ENCODE measurements at regions not wholly inside any gene's neighbourhood (a gene's known extent, or its start where the extent isn't known, plus 50 kb on each side); places are given as distances from the start of the nearest gene placed in this dataset.

DNA sequence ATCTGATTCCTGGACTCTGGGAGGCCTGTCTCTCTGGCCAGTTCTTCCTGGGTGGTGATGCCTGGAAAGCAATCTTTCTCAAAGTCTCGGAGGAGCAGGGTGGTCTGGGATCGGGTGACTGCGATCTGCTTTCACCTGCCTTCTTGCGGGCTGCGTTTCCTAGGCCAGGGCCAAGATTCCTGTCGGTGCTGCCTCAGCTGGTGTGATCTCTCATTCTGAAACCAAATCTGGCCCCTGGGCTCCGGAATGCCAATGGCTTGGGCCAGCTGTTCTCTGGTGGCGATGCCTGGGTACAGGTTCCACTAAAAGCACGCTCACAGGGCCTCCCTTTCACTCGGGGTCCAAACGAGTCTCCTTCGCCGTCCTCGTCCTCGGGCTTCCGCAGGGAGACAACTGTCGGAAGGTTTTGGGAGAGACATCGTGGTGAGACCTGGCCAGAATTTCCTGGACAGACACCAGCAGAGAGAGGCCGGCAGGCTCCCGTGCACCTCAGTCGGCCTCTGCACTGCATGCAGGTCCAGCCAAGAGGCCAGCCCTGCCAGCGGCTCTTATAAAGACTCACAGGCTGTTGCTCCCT is 187.1 kb downstream of the ALG10 start:
- no peak overlapping the region for H3K4me3 ChIP-seq (ENCODE audit: low read length)
- no peaks in the 10 kb centered on the region for H3K36me3 ChIP-seq (ENCODE audit: control insufficient read depth, insufficient read depth, low read length)
- 79% methylated on average over 19 of the region's 22 CpGs for WGBS (ENCODE audit: insufficient coverage)
- no peaks in the 10 kb centered on the region for H3K4me1 ChIP-seq (ENCODE audit: control insufficient read depth, insufficient read depth, low read length)
- no peak for DNase-seq
- H3K27me3 ChIP-seq (ENCODE audit: control insufficient read depth, insufficient read depth, low read length): no peaks in the 10 kb centered on the region
- no peak overlapping the region for H3K27ac ChIP-seq (ENCODE audit: low read length)
- H3K9me3 ChIP-seq (replicated peaks; ENCODE audit: control insufficient read depth, low read depth, low read length): peaks cover 70% of the 10 kb centered on the region

DNA sequence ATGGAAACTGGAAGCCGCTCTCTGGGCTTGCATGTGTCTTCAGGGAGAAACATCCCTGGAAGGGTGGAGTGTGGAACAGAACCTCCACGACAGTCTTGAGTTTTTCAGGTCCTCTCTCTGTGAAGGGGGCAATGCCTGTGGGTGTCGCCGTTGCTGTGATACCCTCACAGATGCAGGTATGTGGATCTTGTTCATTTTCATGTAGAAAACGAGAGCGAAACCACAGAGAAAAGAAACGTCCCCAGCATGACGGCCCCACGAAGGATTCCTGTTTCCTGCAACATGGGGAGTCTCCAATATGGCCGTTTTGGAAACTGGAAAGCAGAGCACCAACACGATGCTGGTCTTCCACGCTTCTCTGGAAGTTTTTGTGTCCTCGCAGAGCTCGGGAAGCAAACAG is 187.9 kb downstream of the ALG10 start:
- WGBS (ENCODE audit: insufficient coverage): 77% methylated on average over 13 of the region's 14 CpGs
- Histone ChIP-seq H3K4me3 (ENCODE audit: low read length) (no peak overlapping the region), H3K36me3 (ENCODE audit: control insufficient read depth, insufficient read depth, low read length) (no peaks in the 10 kb centered on the region), H3K9me3 (replicated peaks; ENCODE audit: control insufficient read depth, low read depth, low read length) (peaks cover 63% of the 10 kb centered on the region), H3K27ac (ENCODE audit: low read length) (no peak overlapping the region), H3K27me3 (ENCODE audit: control insufficient read depth, insufficient read depth, low read length) (no peaks in the 10 kb centered on the region), H3K4me1 (ENCODE audit: control insufficient read depth, insufficient read depth, low read length) (no peaks in the 10 kb centered on the region)
- no peak for DNase-seq

DNA sequence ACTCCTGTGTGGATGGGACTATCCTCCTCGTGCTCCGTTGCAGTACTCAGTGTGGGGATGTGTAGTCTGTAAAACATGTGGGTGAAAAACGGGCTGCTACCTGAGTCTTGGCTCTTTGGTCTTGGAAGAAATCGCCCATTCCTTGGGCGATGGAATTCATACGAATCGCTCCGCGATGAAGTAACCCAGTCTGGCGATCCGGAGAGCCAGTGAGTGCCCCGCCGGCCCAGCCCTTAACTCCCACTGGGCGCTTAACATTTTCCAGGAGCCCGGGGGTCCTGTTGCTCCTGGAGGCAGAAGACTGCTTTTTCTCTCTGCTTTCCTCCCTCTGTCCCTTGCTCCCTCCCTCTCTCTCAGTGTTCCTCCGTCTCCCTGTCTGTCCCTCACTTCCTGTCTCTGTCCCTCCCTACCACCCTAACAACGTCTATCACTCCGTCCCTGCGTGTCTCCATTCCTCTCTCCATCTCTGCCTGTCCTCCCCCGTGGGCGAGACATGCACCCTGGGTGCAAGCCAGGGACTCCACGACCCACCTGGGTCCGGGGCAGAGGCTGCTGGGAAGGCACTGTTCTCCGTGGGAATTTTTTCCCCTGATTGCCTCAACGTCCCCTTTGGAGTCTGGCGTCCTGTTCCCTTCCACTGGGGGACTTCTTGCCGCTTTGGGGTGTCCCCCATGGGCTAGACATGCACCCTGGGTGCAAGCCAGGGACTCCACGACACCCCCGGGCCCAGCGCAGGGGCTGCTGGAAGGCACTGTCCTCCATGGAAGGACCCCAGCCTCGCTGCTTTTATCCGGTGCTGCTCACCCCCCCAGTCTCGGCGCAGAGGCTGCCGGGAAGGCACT is 188.6 kb downstream of the ALG10 start:
- DNase-seq: no peak
- Histone ChIP-seq H3K9me3 (replicated peaks; ENCODE audit: control insufficient read depth, low read depth, low read length) (peaks cover 60% of the 10 kb centered on the region), H3K4me3 (ENCODE audit: low read length) (no peak overlapping the region), H3K4me1 (ENCODE audit: control insufficient read depth, insufficient read depth, low read length) (no peaks in the 10 kb centered on the region), H3K27me3 (ENCODE audit: control insufficient read depth, insufficient read depth, low read length) (no peaks in the 10 kb centered on the region), H3K27ac (ENCODE audit: low read length) (no peak overlapping the region), H3K36me3 (ENCODE audit: control insufficient read depth, insufficient read depth, low read length) (no peaks in the 10 kb centered on the region)
- 87% methylated on average over 35 of the region's 35 CpGs for WGBS (ENCODE audit: insufficient coverage)

DNA sequence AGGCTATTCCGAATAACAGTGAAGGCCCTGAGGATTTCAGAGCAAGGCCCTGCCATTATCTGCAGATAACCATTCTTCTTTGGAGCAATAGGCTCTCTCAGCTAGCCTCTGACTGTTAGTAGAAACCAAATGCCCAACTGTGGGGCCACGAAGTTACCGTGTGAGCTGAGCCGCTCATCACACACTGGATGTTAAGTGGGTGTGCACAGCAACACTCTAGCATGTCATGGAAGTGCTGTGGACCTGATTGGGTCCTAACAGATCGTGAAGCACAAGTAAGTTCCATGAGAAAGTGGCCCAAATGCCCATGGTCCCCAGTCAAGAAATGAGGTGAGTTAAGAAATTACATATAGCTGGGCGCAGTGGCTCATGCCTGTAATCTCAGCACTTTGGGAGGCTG is 190.4 kb downstream of the ALG10 start:
- H3K27ac ChIP-seq (ENCODE audit: low read length): no peak overlapping the region
- 77% methylated on average over 4 of the region's 6 CpGs for WGBS (ENCODE audit: insufficient coverage)
- no peaks in the 10 kb centered on the region for H3K36me3 ChIP-seq (ENCODE audit: control insufficient read depth, insufficient read depth, low read length)
- no peak for DNase-seq
- peaks cover 48% of the 10 kb centered on the region for H3K9me3 ChIP-seq (replicated peaks; ENCODE audit: control insufficient read depth, low read depth, low read length)
- no peaks in the 10 kb centered on the region for H3K4me1 ChIP-seq (ENCODE audit: control insufficient read depth, insufficient read depth, low read length)
- no peaks in the 10 kb centered on the region for H3K27me3 ChIP-seq (ENCODE audit: control insufficient read depth, insufficient read depth, low read length)
- H3K4me3 ChIP-seq (ENCODE audit: low read length): no peak overlapping the region

DNA sequence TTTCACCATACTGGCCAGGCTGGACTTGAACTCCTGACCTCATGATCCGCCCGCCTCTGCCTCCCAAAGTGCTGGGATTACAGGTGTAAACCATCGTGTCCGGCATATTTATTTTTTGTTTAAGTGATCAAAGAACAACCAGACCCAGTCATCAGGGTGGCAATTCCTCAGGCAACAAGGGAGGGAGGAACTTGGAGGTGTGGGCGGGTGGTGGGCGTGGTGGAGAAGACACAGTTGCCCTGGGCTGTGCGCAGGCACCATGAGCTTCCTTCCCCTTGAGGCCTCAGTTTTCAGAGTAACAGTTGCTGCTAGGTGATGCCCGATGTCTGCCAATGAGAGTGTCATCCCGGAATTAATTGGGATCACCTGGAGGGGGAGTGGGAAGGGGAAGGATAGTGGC is 191.7 kb downstream of the ALG10 start:
- 78% methylated on average over 3 of the region's 9 CpGs for WGBS (ENCODE audit: insufficient coverage)
- Histone ChIP-seq H3K27me3 (ENCODE audit: control insufficient read depth, insufficient read depth, low read length) (no peaks in the 10 kb centered on the region), H3K36me3 (ENCODE audit: control insufficient read depth, insufficient read depth, low read length) (no peaks in the 10 kb centered on the region), H3K9me3 (replicated peaks; ENCODE audit: control insufficient read depth, low read depth, low read length) (peaks cover 40% of the 10 kb centered on the region), H3K27ac (ENCODE audit: low read length) (no peak overlapping the region), H3K4me1 (ENCODE audit: control insufficient read depth, insufficient read depth, low read length) (no peaks in the 10 kb centered on the region), H3K4me3 (ENCODE audit: low read length) (no peak overlapping the region)
- no peak for DNase-seq

- Histone ChIP-seq H3K36me3 (ENCODE audit: control insufficient read depth, insufficient read depth, low read length) (no peaks in the 10 kb centered on the region), H3K27ac (ENCODE audit: low read length) (no peak overlapping the region), H3K27me3 (ENCODE audit: control insufficient read depth, insufficient read depth, low read length) (no peaks in the 10 kb centered on the region), H3K4me3 (ENCODE audit: low read length) (no peak overlapping the region), H3K9me3 (replicated peaks; ENCODE audit: control insufficient read depth, low read depth, low read length) (peaks cover 39% of the 10 kb centered on the region), H3K4me1 (ENCODE audit: control insufficient read depth, insufficient read depth, low read length) (no peaks in the 10 kb centered on the region)
- DNase-seq: no peak
- 76% methylated on average over 14 of the region's 18 CpGs for WGBS (ENCODE audit: insufficient coverage)
Observed at GRCh38 chr12:34215213-34215892, 193.1 kb downstream of the ALG10 start.

GRCh38 chr12:34215893-34216285 is 193.6 kb downstream of the ALG10 start:
- H3K9me3 ChIP-seq (replicated peaks; ENCODE audit: control insufficient read depth, low read depth, low read length): peaks cover 35% of the 10 kb centered on the region
- DNase-seq: no peak
- H3K4me3 ChIP-seq (ENCODE audit: low read length): no peak overlapping the region
- H3K4me1 ChIP-seq (ENCODE audit: control insufficient read depth, insufficient read depth, low read length): no peaks in the 10 kb centered on the region
- H3K27me3 ChIP-seq (ENCODE audit: control insufficient read depth, insufficient read depth, low read length): no peaks in the 10 kb centered on the region
- 88% methylated on average over 9 of the region's 12 CpGs for WGBS (ENCODE audit: insufficient coverage)
- H3K36me3 ChIP-seq (ENCODE audit: control insufficient read depth, insufficient read depth, low read length): no peaks in the 10 kb centered on the region
- H3K27ac ChIP-seq (ENCODE audit: low read length): no peak overlapping the region

DNA sequence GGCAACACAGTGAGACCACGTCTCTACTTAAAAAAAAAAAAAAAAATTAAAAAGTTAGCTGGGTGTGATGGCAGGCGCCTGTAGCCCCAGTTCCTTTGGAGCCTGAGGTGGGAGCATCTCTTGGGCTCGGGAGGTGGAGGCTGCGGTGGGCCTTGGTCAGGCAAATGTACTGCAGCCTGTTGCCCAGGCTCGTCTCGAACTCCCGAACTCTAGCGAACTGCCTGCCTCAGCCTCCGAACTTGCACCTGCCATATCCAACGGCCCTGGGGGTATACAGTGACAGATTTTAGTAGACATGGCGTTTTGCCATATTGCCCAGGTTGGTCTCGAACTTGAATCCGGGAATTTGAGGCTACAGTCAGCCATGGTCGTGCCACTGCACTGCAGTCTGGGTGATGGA is 195.4 kb downstream of the ALG10 start:
- peaks cover 31% of the 10 kb centered on the region for H3K9me3 ChIP-seq (replicated peaks; ENCODE audit: control insufficient read depth, low read depth, low read length)
- no peak for DNase-seq

DNA sequence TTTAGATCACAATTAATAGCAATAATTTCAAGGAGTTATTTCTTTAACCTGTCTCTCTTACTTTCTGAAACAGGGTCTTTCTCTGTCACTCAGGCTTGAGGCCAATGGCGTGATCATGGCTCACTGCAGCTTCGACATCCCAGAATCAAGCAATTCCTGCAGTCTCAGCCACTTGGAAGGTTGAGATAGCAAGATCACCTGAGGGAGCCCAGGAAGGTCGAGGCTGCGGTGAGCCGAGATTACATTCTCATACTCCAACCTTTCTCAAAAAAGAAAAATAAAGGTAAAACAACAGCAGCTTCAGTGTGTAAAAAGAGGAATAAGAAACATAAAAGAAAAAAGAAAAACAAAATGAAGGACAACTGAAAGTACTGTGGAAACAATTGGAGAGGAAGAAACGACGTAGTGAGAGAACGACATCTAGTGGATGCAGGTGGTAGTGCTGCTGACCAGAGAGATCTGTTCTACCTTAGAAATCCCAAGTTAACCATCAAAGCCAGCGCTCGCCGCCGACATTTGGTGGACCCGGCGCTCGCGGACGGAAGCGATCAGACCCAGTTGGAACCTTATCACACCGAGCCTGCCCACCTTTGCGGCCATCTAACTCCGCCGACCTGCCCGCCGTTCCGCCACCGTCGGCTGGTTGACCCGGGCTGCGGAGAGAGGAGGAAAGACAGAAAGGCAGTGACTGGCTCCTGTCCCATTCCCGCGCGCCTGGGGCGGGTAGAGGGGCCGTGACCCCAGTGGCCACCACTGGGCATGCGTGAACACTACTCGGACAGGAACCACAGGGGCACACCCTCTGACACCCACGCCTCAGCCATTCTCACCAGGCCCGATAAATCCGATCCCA is 196.1 kb downstream of the ALG10 start:
- peaks cover 31% of the 10 kb centered on the region for H3K9me3 ChIP-seq (replicated peaks; ENCODE audit: control insufficient read depth, low read depth, low read length)
- H3K4me3 ChIP-seq (ENCODE audit: low read length): no peak overlapping the region
- H3K36me3 ChIP-seq (ENCODE audit: control insufficient read depth, insufficient read depth, low read length): no peaks in the 10 kb centered on the region
- H3K4me1 ChIP-seq (ENCODE audit: control insufficient read depth, insufficient read depth, low read length): no peaks in the 10 kb centered on the region
- 18% methylated on average over 28 of the region's 39 CpGs for WGBS (ENCODE audit: insufficient coverage)
- no peaks in the 10 kb centered on the region for H3K27me3 ChIP-seq (ENCODE audit: control insufficient read depth, insufficient read depth, low read length)
- no peak overlapping the region for H3K27ac ChIP-seq (ENCODE audit: low read length)
- peak; percentile 3 for DNase-seq

More for the DNA sequence above, 195.4 kb downstream of the ALG10 start:
- Histone ChIP-seq H3K4me1 (ENCODE audit: control insufficient read depth, insufficient read depth, low read length) (no peaks in the 10 kb centered on the region), H3K27ac (ENCODE audit: low read length) (no peak overlapping the region), H3K27me3 (ENCODE audit: control insufficient read depth, insufficient read depth, low read length) (no peaks in the 10 kb centered on the region), H3K36me3 (ENCODE audit: control insufficient read depth, insufficient read depth, low read length) (no peaks in the 10 kb centered on the region), H3K4me3 (ENCODE audit: low read length) (no peak overlapping the region)
- 81% methylated on average over 11 of the region's 14 CpGs for WGBS (ENCODE audit: insufficient coverage)
